ENCODE measurements at regions not wholly inside any gene's neighbourhood (a gene's known extent, or its start where the extent isn't known, plus 50 kb on each side); places are given as distances from the start of the nearest gene placed in this dataset.
"Not testable (repeated sequence)": the region's sequence is repeated elsewhere in the genome, so short reads cannot be mapped to it uniquely, and the experiment has no call there.

DNA sequence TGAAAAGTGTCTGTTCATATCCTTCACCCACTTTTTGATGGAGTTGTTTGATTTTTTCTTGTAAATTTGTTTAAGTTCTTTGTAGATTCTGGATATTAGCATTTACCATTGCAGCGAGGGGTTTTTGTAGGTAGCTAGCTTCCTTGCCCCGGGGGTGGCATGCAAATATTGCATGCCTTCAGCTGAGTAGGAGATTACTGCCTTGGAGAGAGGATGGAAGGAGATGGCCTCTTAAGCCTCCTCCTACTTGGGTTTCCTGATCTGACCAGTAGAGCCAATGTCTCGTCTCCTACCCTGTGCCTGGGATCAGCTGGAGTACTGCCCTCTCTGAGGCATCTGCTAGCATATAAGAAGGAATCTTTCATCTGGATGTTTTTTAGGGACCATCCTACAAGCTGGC, 134.4 kb upstream of the CCND2 start:
- CTCF ChIA-PET = no interaction called here
- Histone ChIP-seq H3K4me3 (no peak overlapping the region), H3K4me2 (no peak overlapping the region), H3K4me1 (no peaks in the 10 kb centered on the region), H3K27ac (no peak overlapping the region), H3K9me3 (peaks cover 3% of the 10 kb centered on the region; the same call in 1 of the 3 replicates)
- DNase-seq (ENCODE audit: low read depth in 1 of 2, low spot score in 1 of 2) (no peak), FAIRE-seq (no peak), ATAC-seq (no peak)
- TF ChIP-seq POLR2A (IDR thresholded peaks at IDR 0.05; ENCODE audit: low read length) (no peak), NR3C1 (IDR thresholded peaks at IDR 0.05) (no peak), HOXB5 (CRISPR knock-in tag; IDR thresholded peaks at IDR 0.05) (no peak), RCOR1 (IDR thresholded peaks at IDR 0.05; ENCODE audit: low read depth, low read length) (no peak), RFX5 (IDR thresholded peaks at IDR 0.05) (no peak), KDM5A (IDR thresholded peaks at IDR 0.05) (no peak), GATA3 (IDR thresholded peaks at IDR 0.05; ENCODE audit: borderline replicate concordance) (no peak), EP300 (IDR thresholded peaks at IDR 0.05) (no peak), ZFP36 (IDR thresholded peaks at IDR 0.05; ENCODE audit: borderline replicate concordance, partially characterized antibody) (no peak), CEBPB (IDR thresholded peaks at IDR 0.05) (no peak), EHF (CRISPR knock-in tag; IDR thresholded peaks at IDR 0.05) (no peak)
- TF ChIP-seq, protein P1, sequence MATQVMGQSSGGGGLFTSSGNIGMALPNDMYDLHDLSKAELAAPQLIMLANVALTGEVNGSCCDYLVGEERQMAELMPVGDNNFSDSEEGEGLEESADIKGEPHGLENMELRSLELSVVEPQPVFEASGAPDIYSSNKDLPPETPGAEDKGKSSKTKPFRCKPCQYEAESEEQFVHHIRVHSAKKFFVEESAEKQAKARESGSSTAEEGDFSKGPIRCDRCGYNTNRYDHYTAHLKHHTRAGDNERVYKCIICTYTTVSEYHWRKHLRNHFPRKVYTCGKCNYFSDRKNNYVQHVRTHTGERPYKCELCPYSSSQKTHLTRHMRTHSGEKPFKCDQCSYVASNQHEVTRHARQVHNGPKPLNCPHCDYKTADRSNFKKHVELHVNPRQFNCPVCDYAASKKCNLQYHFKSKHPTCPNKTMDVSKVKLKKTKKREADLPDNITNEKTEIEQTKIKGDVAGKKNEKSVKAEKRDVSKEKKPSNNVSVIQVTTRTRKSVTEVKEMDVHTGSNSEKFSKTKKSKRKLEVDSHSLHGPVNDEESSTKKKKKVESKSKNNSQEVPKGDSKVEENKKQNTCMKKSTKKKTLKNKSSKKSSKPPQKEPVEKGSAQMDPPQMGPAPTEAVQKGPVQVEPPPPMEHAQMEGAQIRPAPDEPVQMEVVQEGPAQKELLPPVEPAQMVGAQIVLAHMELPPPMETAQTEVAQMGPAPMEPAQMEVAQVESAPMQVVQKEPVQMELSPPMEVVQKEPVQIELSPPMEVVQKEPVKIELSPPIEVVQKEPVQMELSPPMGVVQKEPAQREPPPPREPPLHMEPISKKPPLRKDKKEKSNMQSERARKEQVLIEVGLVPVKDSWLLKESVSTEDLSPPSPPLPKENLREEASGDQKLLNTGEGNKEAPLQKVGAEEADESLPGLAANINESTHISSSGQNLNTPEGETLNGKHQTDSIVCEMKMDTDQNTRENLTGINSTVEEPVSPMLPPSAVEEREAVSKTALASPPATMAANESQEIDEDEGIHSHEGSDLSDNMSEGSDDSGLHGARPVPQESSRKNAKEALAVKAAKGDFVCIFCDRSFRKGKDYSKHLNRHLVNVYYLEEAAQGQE (IDR thresholded peaks at IDR 0.05) = no peak
- TF ChIP-seq, protein P2, sequence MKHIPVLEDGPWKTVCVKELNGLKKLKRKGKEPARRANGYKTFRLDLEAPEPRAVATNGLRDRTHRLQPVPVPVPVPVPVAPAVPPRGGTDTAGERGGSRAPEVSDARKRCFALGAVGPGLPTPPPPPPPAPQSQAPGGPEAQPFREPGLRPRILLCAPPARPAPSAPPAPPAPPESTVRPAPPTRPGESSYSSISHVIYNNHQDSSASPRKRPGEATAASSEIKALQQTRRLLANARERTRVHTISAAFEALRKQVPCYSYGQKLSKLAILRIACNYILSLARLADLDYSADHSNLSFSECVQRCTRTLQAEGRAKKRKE (CRISPR knock-in tag; IDR thresholded peaks at IDR 0.05; ENCODE audit: low read depth) = no peak
- TF ChIP-seq, protein P3, sequence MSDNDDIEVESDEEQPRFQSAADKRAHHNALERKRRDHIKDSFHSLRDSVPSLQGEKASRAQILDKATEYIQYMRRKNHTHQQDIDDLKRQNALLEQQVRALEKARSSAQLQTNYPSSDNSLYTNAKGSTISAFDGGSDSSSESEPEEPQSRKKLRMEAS (IDR thresholded peaks at IDR 0.05) = no peak
- 2% methylated on average over 3 of the region's 3 CpGs for WGBS (ENCODE audit: missing lambda C conversion rate)
- POLR2A ChIA-PET = no interaction called here

DNA sequence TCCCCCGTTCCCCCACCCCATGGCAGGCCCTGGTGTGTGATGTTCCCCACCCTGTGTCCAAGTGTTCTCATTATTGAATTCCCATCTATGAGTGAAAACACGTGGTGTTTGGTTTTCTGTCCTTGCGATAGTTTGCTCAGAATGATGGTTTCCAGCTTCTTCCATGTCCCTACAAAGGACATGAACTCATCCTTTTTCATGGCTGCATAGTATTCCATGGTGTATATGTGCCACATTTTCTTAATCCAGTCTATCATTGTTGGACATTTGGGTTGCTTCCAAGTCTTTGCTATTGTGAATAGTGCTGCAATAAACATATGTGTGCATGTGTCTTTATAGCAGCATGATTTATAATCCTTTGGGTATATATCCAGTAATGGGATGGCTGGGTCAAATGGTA, 135.0 kb upstream of the CCND2 start:
- FAIRE-seq; H3K4me2 ChIP-seq; H3K9me3 ChIP-seq; DNase-seq (ENCODE audit: low read depth in 1 of 2, low spot score in 1 of 2); POLR2A ChIA-PET; H3K27ac ChIP-seq; H3K4me3 ChIP-seq; ATAC-seq; CTCF ChIA-PET; H3K4me1 ChIP-seq: not testable (repeated sequence)
- 4% methylated on average over 3 of the region's 3 CpGs for WGBS (ENCODE audit: missing lambda C conversion rate)

DNA sequence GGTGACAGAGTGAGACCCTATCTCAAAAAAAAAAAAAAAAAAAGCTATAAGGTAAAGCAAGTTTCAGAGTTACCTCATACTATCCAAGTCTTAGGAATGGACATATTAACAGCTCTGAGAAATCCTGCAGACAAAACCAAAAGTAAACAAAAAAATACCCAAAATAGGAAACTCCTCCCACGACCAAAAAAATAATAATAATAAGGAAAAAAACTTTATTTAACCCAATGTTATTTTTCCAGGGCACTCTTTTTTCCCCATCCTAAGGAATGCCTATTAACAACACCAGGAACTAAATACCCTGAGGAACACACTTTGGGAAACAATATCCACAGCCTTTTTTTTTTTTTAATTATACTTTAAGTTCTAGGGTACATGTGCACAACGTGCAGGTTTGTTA, 135.5 kb upstream of the CCND2 start:
- Histone ChIP-seq H3K4me1 (no peaks in the 10 kb centered on the region), H3K4me2 (no peak overlapping the region), H3K4me3 (no peak overlapping the region), H3K9me3 (no peaks in the 10 kb centered on the region), H3K27ac (no peak overlapping the region)
- no peak for FAIRE-seq
- DNase-seq (ENCODE audit: low read depth in 1 of 2, low spot score in 1 of 2) = no peak
- CTCF ChIA-PET = no interaction called here
- POLR2A ChIA-PET = no interaction called here
- TF ChIP-seq TP53 (CRISPR knock-in tag; IDR thresholded peaks at IDR 0.05) = no peak
- no peak for TF ChIP-seq HOXB5 (CRISPR knock-in tag; IDR thresholded peaks at IDR 0.05)
- TF ChIP-seq CBX8 (IDR thresholded peaks at IDR 0.05) = no peak
- no peak for TF ChIP-seq ZSCAN20 (CRISPR knock-in tag; IDR thresholded peaks at IDR 0.05)
- TF ChIP-seq, protein P3 (IDR thresholded peaks at IDR 0.05) = no peak
- no peak for TF ChIP-seq RNF2 (IDR thresholded peaks at IDR 0.05; ENCODE audit: borderline replicate concordance, low read depth)
- no peak for TF ChIP-seq TFCP2L1 (CRISPR knock-in tag; IDR thresholded peaks at IDR 0.05)
- ATAC-seq = no peak
- WGBS (ENCODE audit: missing lambda C conversion rate) = 14% methylated on average over 2 of the region's 2 CpGs
